Activated naive CD8-positive, alpha-beta T cell treated with anti-CD3 and anti-CD28 coated beads, Interleukin-2, amount 10 ng/mL, durations not matched to agents 7 days and 5 days (primary cell): ENCODE measurements at regions not wholly inside any gene's neighbourhood (a gene's known extent, or its start where the extent isn't known, plus 50 kb on each side); places are given as distances from the start of the nearest gene placed in this dataset.

Experiments used
- ATAC-seq: fragments of 150-1000 bp; cut with Tn5 transposase; one replicate; pipeline ENCODE4 v1.10.0; 2021; ENCODE audit warnings: low read depth, moderate library complexity
- POLR2A ChIA-PET: fragments of 350-600 bp; sonication (Branson Sonifier 250); formaldehyde crosslinking; loops from one replicate; lab custom pipeline; 2021; ENCODE audit warnings: antibody characterized with exemption; lab: Charles Lee
- DNase-seq: peaks from one replicate; pipeline ENCODE4 v3.0.0; 2021
- H3K27ac Mint-ChIP-seq: one replicate; pipeline ENCODE4 v1.8.0; 2022; ENCODE audit warnings: mild to moderate bottlenecking, mixed read lengths
- H3K27me3 Mint-ChIP-seq: one replicate; pipeline ENCODE4 v1.8.0; 2022; ENCODE audit warnings: mild to moderate bottlenecking, moderate library complexity, mixed read lengths
- H3K36me3 Mint-ChIP-seq: one replicate; pipeline ENCODE4 v1.8.0; 2021; ENCODE audit warnings: mild to moderate bottlenecking, mixed read lengths
- H3K4me1 Mint-ChIP-seq: one replicate; pipeline ENCODE4 v1.8.0; 2021; ENCODE audit warnings: mixed read lengths
- H3K4me3 Mint-ChIP-seq: one replicate; pipeline ENCODE4 v1.8.0; 2022; ENCODE audit warnings: mild to moderate bottlenecking, moderate library complexity, mixed read lengths
- H3K9me3 Mint-ChIP-seq: one replicate; pipeline ENCODE4 v1.8.0; 2021; ENCODE audit warnings: mixed read lengths

- peaks cover 2% of the 10 kb centered on the region for H3K4me1 Mint-ChIP-seq
- peaks cover 5% of the 10 kb centered on the region for H3K27me3 Mint-ChIP-seq
- H3K27ac Mint-ChIP-seq: no peak overlapping the region
- ATAC-seq (no peak), DNase-seq (no peak)
- POLR2A ChIA-PET: no interaction called here
- H3K9me3 Mint-ChIP-seq: no peaks in the 10 kb centered on the region
- no peaks in the 10 kb centered on the region for H3K36me3 Mint-ChIP-seq
- H3K4me3 Mint-ChIP-seq: no peak overlapping the region
Measured at GRCh38 chr3:159816512-159816911, 172.1 kb upstream of the IL12A start.

DNA sequence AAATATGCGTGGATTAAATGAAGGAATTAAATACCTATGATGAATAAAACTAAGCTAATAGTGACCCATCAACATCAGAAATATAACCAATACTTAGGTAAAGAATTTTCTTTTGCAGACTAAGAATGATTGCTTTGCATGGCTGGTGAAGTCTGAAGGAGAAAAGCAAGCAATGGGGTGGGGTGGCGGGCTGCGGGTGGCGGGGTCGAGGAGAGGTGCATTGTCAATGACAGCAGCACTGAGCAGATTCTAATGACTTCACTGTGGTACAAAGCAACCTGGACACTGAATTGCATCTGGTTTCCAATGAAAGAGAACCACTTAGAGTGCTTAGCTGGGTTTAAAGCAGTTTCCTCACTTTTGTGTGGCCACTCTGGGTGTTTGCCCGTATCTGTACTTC, 171.5 kb upstream of the IL12A start:
- no peak for ATAC-seq
- peaks cover 5% of the 10 kb centered on the region for H3K27me3 Mint-ChIP-seq
- H3K4me1 Mint-ChIP-seq: peaks cover 2% of the 10 kb centered on the region
- POLR2A ChIA-PET: no interaction called here
- no peaks in the 10 kb centered on the region for H3K36me3 Mint-ChIP-seq
- no peak overlapping the region for H3K27ac Mint-ChIP-seq
- no peak for DNase-seq
- no peaks in the 10 kb centered on the region for H3K9me3 Mint-ChIP-seq
- no peak overlapping the region for H3K4me3 Mint-ChIP-seq

GRCh38 chr3:159817571-159817970, 171.1 kb upstream of the IL12A start:
- DNase-seq (no peak), ATAC-seq (no peak)
- no peaks in the 10 kb centered on the region for H3K9me3 Mint-ChIP-seq
- peaks cover 7% of the 10 kb centered on the region for H3K27me3 Mint-ChIP-seq
- POLR2A ChIA-PET: no interaction called here
- H3K4me3 Mint-ChIP-seq: no peak overlapping the region
- H3K27ac Mint-ChIP-seq: no peak overlapping the region
- H3K36me3 Mint-ChIP-seq: no peaks in the 10 kb centered on the region
- peaks cover 2% of the 10 kb centered on the region for H3K4me1 Mint-ChIP-seq

GRCh38 chr3:159818399-159818798, 170.2 kb upstream of the IL12A start:
- Mint-ChIP-seq H3K27me3 (peaks cover 7% of the 10 kb centered on the region), H3K36me3 (no peaks in the 10 kb centered on the region), H3K4me3 (no peak overlapping the region), H3K27ac (no peak overlapping the region), H3K4me1 (peaks cover 2% of the 10 kb centered on the region), H3K9me3 (no peaks in the 10 kb centered on the region)
- ATAC-seq (no peak), DNase-seq (no peak)
- POLR2A ChIA-PET: no interaction called here

GRCh38 chr3:159818997-159819500, 169.6 kb upstream of the IL12A start:
- POLR2A ChIA-PET: no interaction called here
- H3K4me3 Mint-ChIP-seq: no peak overlapping the region

DNA sequence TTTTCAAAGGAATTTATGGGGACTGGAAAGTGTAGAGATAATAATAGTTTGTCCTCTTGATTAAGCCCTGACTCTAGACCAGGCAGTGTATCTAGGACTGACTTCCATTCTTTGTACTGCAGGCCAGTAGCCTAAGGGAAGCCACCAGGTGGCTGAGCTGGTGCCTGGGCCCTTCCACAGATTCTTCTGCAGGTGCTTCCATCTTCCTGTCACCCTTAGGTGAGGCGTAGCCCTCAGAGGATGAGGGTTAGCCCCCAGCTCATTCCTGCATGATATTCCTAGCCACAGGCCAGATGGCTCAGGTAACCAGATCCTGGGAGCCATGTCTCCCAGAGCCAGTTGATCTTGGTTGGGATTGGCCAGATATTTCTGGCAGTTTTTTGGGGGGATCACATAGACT, 169.0 kb upstream of the IL12A start:
- POLR2A ChIA-PET: no interaction called here
- Mint-ChIP-seq H3K27me3 (peaks cover 7% of the 10 kb centered on the region), H3K4me3 (no peak overlapping the region), H3K9me3 (no peaks in the 10 kb centered on the region), H3K27ac (no peak overlapping the region), H3K4me1 (peaks cover under 1% of the 10 kb centered on the region), H3K36me3 (no peaks in the 10 kb centered on the region)
- ATAC-seq (no peak), DNase-seq (no peak)

More at GRCh38 chr3:159818997-159819500, 169.6 kb upstream of the IL12A start:
- no peaks in the 10 kb centered on the region for H3K36me3 Mint-ChIP-seq
- H3K4me1 Mint-ChIP-seq: peaks cover 2% of the 10 kb centered on the region
- H3K27me3 Mint-ChIP-seq: peaks cover 7% of the 10 kb centered on the region
- no peak for ATAC-seq
- H3K9me3 Mint-ChIP-seq: no peaks in the 10 kb centered on the region
- H3K27ac Mint-ChIP-seq: no peak overlapping the region
- DNase-seq: no peak

GRCh38 chr3:159821110-159821509, 167.5 kb upstream of the IL12A start:
- H3K36me3 Mint-ChIP-seq: no peaks in the 10 kb centered on the region
- no peaks in the 10 kb centered on the region for H3K4me1 Mint-ChIP-seq
- ATAC-seq (no peak), DNase-seq (no peak)
- peaks cover 13% of the 10 kb centered on the region for H3K27me3 Mint-ChIP-seq
- no peak overlapping the region for H3K4me3 Mint-ChIP-seq
- no peaks in the 10 kb centered on the region for H3K9me3 Mint-ChIP-seq
- H3K27ac Mint-ChIP-seq: no peak overlapping the region
- POLR2A ChIA-PET: no interaction called here

DNA sequence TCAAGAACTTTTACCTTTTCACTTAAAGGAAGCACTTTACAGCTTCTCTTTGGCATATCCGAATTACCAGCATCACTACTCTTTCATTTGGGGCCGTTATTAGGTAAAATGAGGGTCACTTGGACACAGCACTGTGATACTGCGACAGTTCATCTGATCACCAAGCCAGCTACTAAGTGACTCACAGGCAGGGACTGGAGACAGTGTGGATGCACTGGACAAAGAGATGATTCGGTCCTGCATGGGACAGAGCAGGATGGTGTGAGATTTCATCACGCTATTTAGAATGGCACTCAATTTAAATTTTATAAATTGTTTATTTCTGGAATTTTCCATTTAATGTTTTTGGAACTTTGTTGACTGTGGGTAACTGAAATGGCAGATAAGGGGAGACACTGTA, 166.9 kb upstream of the IL12A start:
- H3K4me3 Mint-ChIP-seq: no peak overlapping the region
- no peak overlapping the region for H3K27ac Mint-ChIP-seq
- peaks cover 12% of the 10 kb centered on the region for H3K27me3 Mint-ChIP-seq
- no peaks in the 10 kb centered on the region for H3K4me1 Mint-ChIP-seq
- no peaks in the 10 kb centered on the region for H3K9me3 Mint-ChIP-seq
- DNase-seq (no peak), ATAC-seq (no peak)
- POLR2A ChIA-PET: no interaction called here
- no peaks in the 10 kb centered on the region for H3K36me3 Mint-ChIP-seq

DNA sequence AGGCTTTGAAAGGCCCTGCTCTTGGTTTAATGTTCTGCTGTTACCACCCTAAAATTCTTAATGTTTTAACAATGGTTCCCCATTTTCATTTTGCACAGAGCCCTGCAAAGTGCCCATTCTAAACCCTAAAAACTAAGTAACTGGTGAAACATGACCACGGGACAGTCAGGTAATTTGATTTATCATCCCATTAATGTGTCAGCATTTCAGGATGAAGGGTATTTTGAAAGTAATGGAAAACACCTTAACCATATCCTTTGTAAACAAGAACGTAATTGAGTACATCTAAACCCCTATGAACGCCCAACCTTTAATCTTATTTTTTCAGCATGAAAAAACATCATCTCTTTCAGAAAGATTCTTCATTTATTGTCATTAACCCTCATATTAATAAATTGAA, 164.9 kb upstream of the IL12A start:
- Mint-ChIP-seq H3K27ac (no peak overlapping the region), H3K27me3 (peaks cover 9% of the 10 kb centered on the region), H3K4me1 (no peaks in the 10 kb centered on the region), H3K9me3 (no peaks in the 10 kb centered on the region), H3K4me3 (no peak overlapping the region), H3K36me3 (no peaks in the 10 kb centered on the region)
- DNase-seq (no peak), ATAC-seq (no peak)
- POLR2A ChIA-PET: no interaction called here

DNA sequence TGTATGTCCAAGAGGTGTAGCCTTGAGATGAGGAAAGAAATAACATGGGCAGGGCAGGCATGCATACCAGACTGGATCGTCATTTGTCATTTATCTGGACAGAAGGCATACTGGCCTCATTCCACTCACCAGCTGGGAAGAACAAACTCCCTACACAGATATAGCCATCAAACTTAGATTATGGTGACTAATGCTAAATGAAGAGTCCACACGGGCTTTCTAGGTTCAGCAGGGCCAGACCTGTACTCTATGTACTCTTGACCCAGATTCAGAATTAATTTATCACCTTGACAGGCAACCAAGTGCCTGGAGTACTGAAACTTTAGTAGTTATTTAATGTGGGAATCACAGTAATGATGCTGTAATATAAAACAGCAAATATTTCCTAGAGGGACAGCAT, 164.3 kb upstream of the IL12A start:
- no peak overlapping the region for H3K27ac Mint-ChIP-seq
- peaks cover 9% of the 10 kb centered on the region for H3K27me3 Mint-ChIP-seq
- H3K4me3 Mint-ChIP-seq: no peak overlapping the region
- H3K36me3 Mint-ChIP-seq: no peaks in the 10 kb centered on the region
- DNase-seq: no peak
- H3K4me1 Mint-ChIP-seq: no peaks in the 10 kb centered on the region
- POLR2A ChIA-PET: no interaction called here
- no peak for ATAC-seq
- no peaks in the 10 kb centered on the region for H3K9me3 Mint-ChIP-seq

DNA sequence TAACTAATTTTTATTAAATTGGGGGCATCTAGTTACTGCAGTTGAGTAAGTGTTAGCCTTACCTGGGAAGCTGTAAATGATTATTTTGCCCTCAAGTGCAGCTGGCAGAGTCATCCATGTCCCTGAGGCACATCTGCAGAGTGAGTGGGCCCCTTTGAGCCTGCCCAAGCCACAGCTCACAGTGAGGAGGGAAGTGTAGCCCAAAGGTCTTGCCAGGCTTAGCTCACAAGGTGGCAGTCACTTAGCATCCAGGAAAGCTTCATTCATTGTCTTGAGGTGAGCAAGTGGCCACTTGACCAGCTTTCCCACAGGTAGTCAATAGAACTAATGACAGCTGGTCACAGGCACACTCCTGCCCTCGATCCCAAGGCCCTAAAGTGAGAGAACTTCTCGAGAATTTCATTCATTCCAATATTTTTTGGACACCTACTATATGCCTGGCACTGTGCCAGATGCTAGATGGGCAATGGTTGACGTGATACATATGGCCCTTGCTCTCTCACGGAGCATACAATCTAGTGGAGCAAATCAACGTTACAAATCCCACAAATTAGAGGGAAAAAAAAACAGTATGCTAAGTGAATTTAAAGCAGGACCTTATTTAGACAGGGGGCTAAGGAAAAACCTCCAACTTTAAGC, 163.3 kb upstream of the IL12A start:
- H3K9me3 Mint-ChIP-seq: no peaks in the 10 kb centered on the region
- POLR2A ChIA-PET: no interaction called here
- H3K4me1 Mint-ChIP-seq: no peaks in the 10 kb centered on the region
- DNase-seq: no peak
- peaks cover 9% of the 10 kb centered on the region for H3K27me3 Mint-ChIP-seq
- no peak for ATAC-seq
- H3K27ac Mint-ChIP-seq: no peak overlapping the region
- H3K36me3 Mint-ChIP-seq: no peaks in the 10 kb centered on the region
- no peak overlapping the region for H3K4me3 Mint-ChIP-seq

GRCh38 chr3:159828542-159828943, 160.1 kb upstream of the IL12A start:
- Mint-ChIP-seq H3K4me3 (no peak overlapping the region), H3K27me3 (peaks cover 9% of the 10 kb centered on the region), H3K36me3 (no peaks in the 10 kb centered on the region), H3K4me1 (no peaks in the 10 kb centered on the region), H3K9me3 (no peaks in the 10 kb centered on the region), H3K27ac (no peak overlapping the region)
- ATAC-seq: no peak
- DNase-seq: no peak
- POLR2A ChIA-PET: no interaction called here

GRCh38 chr3:159829056-159829455, 159.6 kb upstream of the IL12A start:
- peaks cover 9% of the 10 kb centered on the region for H3K27me3 Mint-ChIP-seq
- H3K4me3 Mint-ChIP-seq: no peak overlapping the region
- H3K27ac Mint-ChIP-seq: no peak overlapping the region
- POLR2A ChIA-PET: no interaction called here
- no peaks in the 10 kb centered on the region for H3K36me3 Mint-ChIP-seq
- H3K4me1 Mint-ChIP-seq: no peaks in the 10 kb centered on the region
- ATAC-seq: no peak
- no peaks in the 10 kb centered on the region for H3K9me3 Mint-ChIP-seq
- no peak for DNase-seq

GRCh38 chr3:159829539-159830227, 159.0 kb upstream of the IL12A start:
- Mint-ChIP-seq H3K9me3 (no peaks in the 10 kb centered on the region), H3K4me3 (no peak overlapping the region), H3K4me1 (no peaks in the 10 kb centered on the region), H3K27me3 (peaks cover 9% of the 10 kb centered on the region), H3K36me3 (no peaks in the 10 kb centered on the region), H3K27ac (no peak overlapping the region)
- ATAC-seq (no peak), DNase-seq (no peak)
- POLR2A ChIA-PET: no interaction called here
